K562 (cell line): ENCODE measurements at regions not wholly inside any gene's neighbourhood (a gene's known extent, or its start where the extent isn't known, plus 50 kb on each side); places are given as distances from the start of the nearest gene placed in this dataset.

Experiments used
- ATAC-seq: fragments of 200-7000 bp; cut with Tn5 transposase; 3 replicates; pipeline ENCODE4 v1.9.1; 2020; ENCODE audit warnings: moderate library complexity
- BruUV-seq: library from RNA; stranded (reverse); fragments of 400-500 nt; replicated peaks from 2 replicates; lab custom pipeline; 2021; lab: Mats Ljungman, UMichigan
- CTCF ChIA-PET: fragments of 300-600 bp; formaldehyde crosslinking; extraction: SDS; loops from one replicate; lab custom pipeline; 2021; ENCODE audit warnings: low intra/inter-chr PET ratio; lab: Yijun Ruan, JAX
- POLR2A ChIA-PET: fragments of 300-600, 350-650 bp; sonication (Branson Sonifier 250); formaldehyde crosslinking; extraction: SDS; loops from one replicate; lab custom pipeline; 2021; ENCODE audit warnings: antibody characterized with exemption, inconsistent platforms; lab: Yijun Ruan, JAX
- DNase-seq, 4 experiments: peaks; one replicate each; pipeline versions ENCODE4 v3.0.0 to v3.0.0-alpha.2; 2011 to 2018; ENCODE audit warnings: low spot score in 3 of 4, mixed read lengths in 3 of 4; ENCODE audit errors: extremely low read depth in 1 of 4
- FAIRE-seq: peaks from 2 replicates; lab custom pipeline; 2011; peaks lifted over from hg19 to GRCh38; lab: Jason Lieb, UNC
- H2AFZ ChIP-seq: 2 replicates; pipeline ENCODE4 v1.6.0; 2011; ENCODE audit warnings: low read depth, low read length, control low read depth, inconsistent platforms
- H3K27ac ChIP-seq: fragments of 200-600 bp; 3 replicates; pipeline ENCODE4 v1.8.0; 2011; ENCODE audit warnings: low read depth, mild to moderate bottlenecking, control low read depth, inconsistent platforms, low read length, moderate library complexity, mixed read lengths; ENCODE audit errors: extremely low read depth
- H3K27me3 ChIP-seq, 2 experiments: fragments of 300-600 bp in 1 of 2; 2 replicates in 1 of 2; 3 replicates in 1 of 2; pipeline versions ENCODE4 v1.6.0 to v1.8.0; 2011; ENCODE audit warnings: inconsistent platforms in 2 of 2, low read length in 2 of 2, mild to moderate bottlenecking in 1 of 2, mixed read lengths in 1 of 2, moderate library complexity in 1 of 2; ENCODE audit not compliant: control insufficient read depth in 2 of 2, insufficient read depth in 2 of 2
- H3K36me3 ChIP-seq: fragments of 300-600 bp; 3 replicates; pipeline ENCODE4 v1.8.0; 2011; ENCODE audit warnings: mild to moderate bottlenecking, low read length, inconsistent platforms; ENCODE audit not compliant: control insufficient read depth, insufficient read depth
- H3K4me1 ChIP-seq, 2 experiments: fragments of 200-600 bp in 1 of 2; replicated peaks in 1 of 2; 2 replicates in 1 of 2; 3 replicates in 1 of 2; pipeline versions ENCODE4 v1.5.1 to v1.8.0; 2011; ENCODE audit warnings: inconsistent platforms in 2 of 2, low read length in 2 of 2, mild to moderate bottlenecking in 1 of 2, mixed read lengths in 1 of 2, moderate library complexity in 1 of 2; ENCODE audit not compliant: control insufficient read depth in 2 of 2, insufficient read depth in 2 of 2
- H3K4me2 ChIP-seq: 2 replicates; pipeline ENCODE4 v1.6.1; 2011; ENCODE audit warnings: low read length, control low read depth, inconsistent platforms, mixed read lengths; ENCODE audit not compliant: insufficient read depth
- H3K4me3 ChIP-seq: fragments of 200-600 bp; sonication (generic), shearing (Covaris generic); 2 replicates; pipeline ENCODE4 v1.5.1; 2016; ENCODE audit warnings: control low read depth, inconsistent platforms
- H3K79me2 ChIP-seq: fragments of 200-600 bp; 3 replicates; pipeline ENCODE4 v1.8.0; 2011; ENCODE audit warnings: low read length, inconsistent platforms; ENCODE audit not compliant: control insufficient read depth, insufficient read depth
- H3K9ac ChIP-seq, 2 experiments: 2 replicates each; pipeline versions ENCODE4 v1.6.0 to v1.6.1; 2011; ENCODE audit warnings: low read depth in 2 of 2, low read length in 2 of 2, control low read depth in 1 of 2, inconsistent platforms in 1 of 2, mild to moderate bottlenecking in 1 of 2, mixed read lengths in 1 of 2; ENCODE audit not compliant: insufficient read depth in 1 of 2
- H3K9me1 ChIP-seq: one replicate; pipeline ENCODE4 v1.6.0; 2011; ENCODE audit warnings: inconsistent platforms, mild to moderate bottlenecking, low read length, moderate library complexity; ENCODE audit not compliant: control insufficient read depth, insufficient read depth
- H3K9me3 ChIP-seq: replicated peaks from 2 replicates; pipeline ENCODE4 v1.5.1; 2011; ENCODE audit warnings: low read depth, low read length, inconsistent platforms; ENCODE audit not compliant: control insufficient read depth, insufficient read depth
- H4K20me1 ChIP-seq: replicated peaks from 2 replicates; pipeline ENCODE4 v1.6.1; 2011; ENCODE audit warnings: low read length, inconsistent platforms, mixed read lengths; ENCODE audit not compliant: control insufficient read depth, insufficient read depth
- HNRNPL ChIP-seq: fragments of 200-400 bp; formaldehyde crosslinking; IDR thresholded peaks from 2 replicates; pipeline ENCODE4 v1.6.1; 2017; ENCODE audit warnings: low read depth, mild to moderate bottlenecking, low read length
- MAZ ChIP-seq, 2 experiments: fragments of 450-650 bp in 1 of 2; sonication (generic) in 1 of 2; formaldehyde crosslinking; IDR thresholded peaks in 1 of 2; conservative IDR thresholded peaks in 1 of 2; 2 replicates each; pipeline versions ENCODE4 v1.4.0 to v1.5.0; 2020; ENCODE audit warnings: mild to moderate bottlenecking in 1 of 2, missing genetic modification reagents in 1 of 2
- POLR2AphosphoS5 ChIP-seq: IDR thresholded peaks from 2 replicates; pipeline ENCODE4 v1.6.1; 2011; ENCODE audit warnings: mild to moderate bottlenecking, low read depth, low read length, moderate library complexity; ENCODE audit not compliant: control insufficient read depth, insufficient read depth
- SAFB ChIP-seq: fragments of 200-400 bp; formaldehyde crosslinking; IDR thresholded peaks from 2 replicates; pipeline ENCODE4 v1.6.1; 2017; ENCODE audit warnings: low read depth, low read length, borderline replicate concordance
- ZNF551 ChIP-seq: fragments of 250-450 bp; sonication (Bioruptor Pico); IDR thresholded peaks from 2 replicates; pipeline ENCODE4 v1.5.0; 2021; ENCODE audit warnings: mild to moderate bottlenecking, moderate library complexity
- WGBS: fragments of 100-300 bp; shearing (Covaris generic); methylation state at CpG from one replicate; pipeline ENCODE4 v1.1.6; 2016; ENCODE audit warnings: low coverage, mixed read lengths; ENCODE audit not compliant: insufficient coverage; ENCODE audit errors: missing lambda C conversion rate; 5-methylcytosine and 5-hydroxymethylcytosine counted together
- in situ Hi-C: fragments of 300-500 bp; cut with MboI; formaldehyde crosslinking; loops from 4 replicates; pipeline ENCODE4 v1.15.0; 2018; ENCODE audit warnings: inconsistent platforms, mixed read lengths
- intact Hi-C: fragments of 100-400 bp; cut with micrococcal nuclease; formaldehyde crosslinking; loops from 2 replicates; pipeline ENCODE4 v1.14.2; 2022
- TF ChIP-seq, protein P1 (sequence below): sonication (generic); formaldehyde crosslinking; IDR thresholded peaks from 2 replicates; pipeline ENCODE4 v1.8.0; 2022; ENCODE audit warnings: mild to moderate bottlenecking, missing genetic modification reagents

DNA sequence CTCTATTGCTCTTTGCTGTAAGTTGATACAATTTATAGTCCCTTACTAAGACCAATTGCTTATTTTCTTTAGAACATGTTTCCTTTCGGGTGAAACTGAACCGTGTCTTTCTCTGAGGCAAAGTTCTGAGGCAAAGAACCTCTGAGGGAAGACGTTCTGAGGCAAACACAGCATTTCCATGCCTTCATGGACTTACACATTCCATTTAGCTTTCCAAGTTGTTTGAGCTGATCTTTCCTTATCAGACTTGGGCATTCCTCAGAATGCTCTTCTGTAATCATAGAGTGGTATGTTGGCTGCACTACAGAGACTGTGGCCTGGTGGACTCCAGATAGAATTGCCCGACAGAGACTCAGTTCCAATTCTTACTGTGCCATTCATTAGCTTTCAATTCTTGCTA, 579.1 kb downstream of the KCTD12 start:
- BruUV-seq = no TSS peak

DNA sequence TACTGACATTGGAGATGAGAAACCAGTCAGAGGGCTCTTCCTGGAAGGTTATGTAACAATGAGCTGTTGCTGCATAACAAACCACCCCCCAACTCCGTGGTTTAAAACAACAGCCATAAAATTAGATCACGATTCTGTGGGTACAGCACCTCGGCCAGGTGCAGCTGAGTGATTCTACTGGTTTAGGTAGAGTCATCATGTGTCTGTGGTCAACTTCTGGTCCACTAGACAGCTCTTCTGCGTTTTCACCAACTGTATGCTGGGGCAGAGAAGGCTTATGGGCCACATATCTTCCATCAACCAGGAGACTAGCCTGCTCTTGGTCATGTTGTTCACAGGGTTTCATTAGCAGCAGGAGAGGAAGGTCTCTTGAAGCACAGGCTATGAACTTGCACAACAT, 585.5 kb downstream of the KCTD12 start:
- Histone ChIP-seq H3K9me3 (no peaks in the 10 kb centered on the region), H3K4me3 (no peak overlapping the region), H3K9ac (no peak overlapping the region), H3K27me3 (no peaks in the 10 kb centered on the region), H2AFZ (no peak overlapping the region), H3K79me2 (no peaks in the 10 kb centered on the region), H3K27ac (no peak overlapping the region), H3K36me3 (no peaks in the 10 kb centered on the region), H3K4me1 (no peaks in the 10 kb centered on the region), H3K9me1 (no peaks in the 10 kb centered on the region), H3K4me2 (no peak overlapping the region), H4K20me1 (no peaks in the 10 kb centered on the region)
- WGBS = 0% methylated on average over 4 of the region's 4 CpGs
- BruUV-seq = no TSS peak
- FAIRE-seq (no peak), DNase-seq (no peak), ATAC-seq (no peak)
- intact Hi-C loops = no loop called here
- ChIA-PET CTCF (no interaction called here), POLR2A (no interaction called here)
- in situ Hi-C loops = no loop called here
- no peak for TF ChIP-seq POLR2AphosphoS5
- TF ChIP-seq MAZ (CRISPR knock-in tag; conservative IDR thresholded peaks at IDR 0.05 in 1 of 2, IDR thresholded peaks at IDR 0.05 in 1 of 2) = no peak
- no peak for TF ChIP-seq ZNF551 (CRISPR knock-in tag)
- TF ChIP-seq, protein P1, sequence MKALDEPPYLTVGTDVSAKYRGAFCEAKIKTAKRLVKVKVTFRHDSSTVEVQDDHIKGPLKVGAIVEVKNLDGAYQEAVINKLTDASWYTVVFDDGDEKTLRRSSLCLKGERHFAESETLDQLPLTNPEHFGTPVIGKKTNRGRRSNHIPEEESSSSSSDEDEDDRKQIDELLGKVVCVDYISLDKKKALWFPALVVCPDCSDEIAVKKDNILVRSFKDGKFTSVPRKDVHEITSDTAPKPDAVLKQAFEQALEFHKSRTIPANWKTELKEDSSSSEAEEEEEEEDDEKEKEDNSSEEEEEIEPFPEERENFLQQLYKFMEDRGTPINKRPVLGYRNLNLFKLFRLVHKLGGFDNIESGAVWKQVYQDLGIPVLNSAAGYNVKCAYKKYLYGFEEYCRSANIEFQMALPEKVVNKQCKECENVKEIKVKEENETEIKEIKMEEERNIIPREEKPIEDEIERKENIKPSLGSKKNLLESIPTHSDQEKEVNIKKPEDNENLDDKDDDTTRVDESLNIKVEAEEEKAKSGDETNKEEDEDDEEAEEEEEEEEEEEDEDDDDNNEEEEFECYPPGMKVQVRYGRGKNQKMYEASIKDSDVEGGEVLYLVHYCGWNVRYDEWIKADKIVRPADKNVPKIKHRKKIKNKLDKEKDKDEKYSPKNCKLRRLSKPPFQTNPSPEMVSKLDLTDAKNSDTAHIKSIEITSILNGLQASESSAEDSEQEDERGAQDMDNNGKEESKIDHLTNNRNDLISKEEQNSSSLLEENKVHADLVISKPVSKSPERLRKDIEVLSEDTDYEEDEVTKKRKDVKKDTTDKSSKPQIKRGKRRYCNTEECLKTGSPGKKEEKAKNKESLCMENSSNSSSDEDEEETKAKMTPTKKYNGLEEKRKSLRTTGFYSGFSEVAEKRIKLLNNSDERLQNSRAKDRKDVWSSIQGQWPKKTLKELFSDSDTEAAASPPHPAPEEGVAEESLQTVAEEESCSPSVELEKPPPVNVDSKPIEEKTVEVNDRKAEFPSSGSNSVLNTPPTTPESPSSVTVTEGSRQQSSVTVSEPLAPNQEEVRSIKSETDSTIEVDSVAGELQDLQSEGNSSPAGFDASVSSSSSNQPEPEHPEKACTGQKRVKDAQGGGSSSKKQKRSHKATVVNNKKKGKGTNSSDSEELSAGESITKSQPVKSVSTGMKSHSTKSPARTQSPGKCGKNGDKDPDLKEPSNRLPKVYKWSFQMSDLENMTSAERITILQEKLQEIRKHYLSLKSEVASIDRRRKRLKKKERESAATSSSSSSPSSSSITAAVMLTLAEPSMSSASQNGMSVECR (CRISPR knock-in tag) = no peak

More for the DNA sequence above, 579.1 kb downstream of the KCTD12 start:
- POLR2A ChIA-PET = no interaction called here
- Histone ChIP-seq H3K9ac (no peak overlapping the region), H3K27ac (no peak overlapping the region), H3K9me3 (no peaks in the 10 kb centered on the region), H3K27me3 (no peaks in the 10 kb centered on the region), H3K4me1 (no peaks in the 10 kb centered on the region), H3K79me2 (no peaks in the 10 kb centered on the region), H3K4me2 (no peak overlapping the region), H3K9me1 (no peaks in the 10 kb centered on the region), H3K4me3 (no peak overlapping the region), H4K20me1 (no peaks in the 10 kb centered on the region), H3K36me3 (no peaks in the 10 kb centered on the region), H2AFZ (no peak overlapping the region)
- in situ Hi-C loops (no loop called here), intact Hi-C loops (no loop called here)
- DNase-seq (no peak), ATAC-seq (no peak), FAIRE-seq (no peak)
- 0% methylated on average over 4 of the region's 4 CpGs for WGBS
- TF ChIP-seq HNRNPL (no peak), SAFB (no peak)
- CTCF ChIA-PET = no interaction called here
